ACC112 (cell line): ENCODE measurements at regions not wholly inside any gene's neighbourhood (a gene's known extent, or its start where the extent isn't known, plus 50 kb on each side); places are given as distances from the start of the nearest gene placed in this dataset.

ENCODE experiments used
- H2AFZ ChIP-seq: fragments of 200-600 bp; sonication (generic); one replicate; pipeline ENCODE4 v1.6.0; 2017; ENCODE audit warnings: antibody characterized with exemption, low read length; ENCODE audit not compliant: unreplicated experiment
- H3K27ac ChIP-seq: fragments of 200-600 bp; sonication (generic); 2 replicates; pipeline ENCODE4 v1.5.1; 2014; ENCODE audit warnings: low read depth, mild to moderate bottlenecking, antibody characterized with exemption, low read length, moderate library complexity
- H3K27me3 ChIP-seq: fragments of 200-600 bp; sonication (generic); 2 replicates; pipeline ENCODE4 v1.6.1; 2014; ENCODE audit warnings: mild to moderate bottlenecking, antibody characterized with exemption, low read length, moderate library complexity, mixed read lengths; ENCODE audit not compliant: insufficient read depth
- H3K36me3 ChIP-seq: fragments of 200-600 bp; sonication (generic); 2 replicates; pipeline ENCODE4 v1.6.1; 2016; ENCODE audit warnings: mild to moderate bottlenecking, antibody characterized with exemption, low read length, moderate library complexity, mixed read lengths; ENCODE audit not compliant: insufficient read depth
- H3K4me1 ChIP-seq: fragments of 200-600 bp; sonication (generic); one replicate; pipeline ENCODE4 v1.6.1; 2016; ENCODE audit warnings: low read length, mixed read lengths; ENCODE audit not compliant: insufficient read depth, unreplicated experiment, control insufficient read depth
- H3K4me3 ChIP-seq: fragments of 200-600 bp; sonication (generic); 2 replicates; pipeline ENCODE4 v1.5.1; 2014; ENCODE audit warnings: mild to moderate bottlenecking, low read depth, low read length
- H3K79me2 ChIP-seq: fragments of 200-600 bp; sonication (generic); one replicate; pipeline ENCODE4 v1.6.0; 2016; ENCODE audit warnings: low read length; ENCODE audit not compliant: control insufficient read depth, unreplicated experiment, insufficient read depth

- Histone ChIP-seq H3K27me3 (peaks cover 21% of the 10 kb centered on the region; the same call in 1 of the 2 replicates), H3K4me3 (no peak overlapping the region), H3K79me2 (no peaks in the 10 kb centered on the region), H2AFZ (no peak overlapping the region), H3K36me3 (no peaks in the 10 kb centered on the region), H3K4me1 (no peaks in the 10 kb centered on the region), H3K27ac (no peak overlapping the region)
Measured at GRCh38 chr6:132972971-132973370, 158.6 kb downstream of the RPS12 start.

- Histone ChIP-seq H2AFZ (no peak overlapping the region), H3K79me2 (no peaks in the 10 kb centered on the region), H3K4me1 (no peaks in the 10 kb centered on the region), H3K36me3 (no peaks in the 10 kb centered on the region), H3K27ac (no peak overlapping the region), H3K4me3 (no peak overlapping the region), H3K27me3 (peaks cover 21% of the 10 kb centered on the region; the same call in 1 of the 2 replicates)
Measured at GRCh38 chr6:132973514-132973993, 159.2 kb downstream of the RPS12 start.

GRCh38 chr6:132974122-132974521 lies 159.8 kb downstream of the RPS12 start:
- peaks cover 24% of the 10 kb centered on the region; the same call in 1 of the 2 replicates for H3K27me3 ChIP-seq
- no peaks in the 10 kb centered on the region for H3K36me3 ChIP-seq
- H3K4me1 ChIP-seq, result no peaks in the 10 kb centered on the region
- H2AFZ ChIP-seq, result no peak overlapping the region
- H3K79me2 ChIP-seq, result no peaks in the 10 kb centered on the region
- H3K27ac ChIP-seq, result no peak overlapping the region
- H3K4me3 ChIP-seq, result no peak overlapping the region

GRCh38 chr6:132977413-132977812 lies 163.0 kb downstream of the RPS12 start:
- H3K4me1 ChIP-seq, result no peaks in the 10 kb centered on the region
- no peak overlapping the region for H2AFZ ChIP-seq
- H3K79me2 ChIP-seq, result no peaks in the 10 kb centered on the region
- peaks cover 30% of the 10 kb centered on the region; the same call in 1 of the 2 replicates for H3K27me3 ChIP-seq
- no peak overlapping the region for H3K27ac ChIP-seq
- H3K4me3 ChIP-seq, result no peak overlapping the region
- no peaks in the 10 kb centered on the region for H3K36me3 ChIP-seq

GRCh38 chr6:132978685-132979084 lies 164.3 kb downstream of the RPS12 start:
- Histone ChIP-seq H3K27ac (no peak overlapping the region), H3K4me3 (no peak overlapping the region), H3K79me2 (no peaks in the 10 kb centered on the region), H3K4me1 (no peaks in the 10 kb centered on the region), H2AFZ (no peak overlapping the region), H3K27me3 (peaks cover 30% of the 10 kb centered on the region; the same call in 1 of the 2 replicates), H3K36me3 (no peaks in the 10 kb centered on the region)

GRCh38 chr6:132993738-132994137 lies 179.4 kb downstream of the RPS12 start:
- H3K79me2 ChIP-seq, result no peaks in the 10 kb centered on the region
- H3K4me1 ChIP-seq, result no peaks in the 10 kb centered on the region
- no peaks in the 10 kb centered on the region for H3K36me3 ChIP-seq
- H3K27me3 ChIP-seq, result peaks cover 18% of the 10 kb centered on the region
- H2AFZ ChIP-seq, result no peak overlapping the region
- H3K27ac ChIP-seq, result no peak overlapping the region
- H3K4me3 ChIP-seq, result no peak overlapping the region

- Histone ChIP-seq H3K4me1 (no peaks in the 10 kb centered on the region), H3K79me2 (no peaks in the 10 kb centered on the region), H2AFZ (no peak overlapping the region), H3K27ac (no peak overlapping the region), H3K4me3 (no peak overlapping the region), H3K27me3 (peaks cover 23% of the 10 kb centered on the region), H3K36me3 (no peaks in the 10 kb centered on the region)
Measured at GRCh38 chr6:132995009-132995408, 180.6 kb downstream of the RPS12 start.

- Histone ChIP-seq H3K4me3 (no peak overlapping the region), H3K36me3 (no peaks in the 10 kb centered on the region), H3K27me3 (peaks cover 26% of the 10 kb centered on the region), H3K79me2 (no peaks in the 10 kb centered on the region), H3K27ac (no peak overlapping the region), H2AFZ (no peak overlapping the region), H3K4me1 (no peaks in the 10 kb centered on the region)
Measured at GRCh38 chr6:132995432-132995831, 181.1 kb downstream of the RPS12 start.

GRCh38 chr6:132998418-132998817 lies 184.0 kb downstream of the RPS12 start:
- H2AFZ ChIP-seq, result no peak overlapping the region
- no peaks in the 10 kb centered on the region for H3K4me1 ChIP-seq
- H3K79me2 ChIP-seq, result no peaks in the 10 kb centered on the region
- peaks cover 31% of the 10 kb centered on the region for H3K27me3 ChIP-seq
- no peak overlapping the region for H3K27ac ChIP-seq
- H3K4me3 ChIP-seq, result no peak overlapping the region
- H3K36me3 ChIP-seq, result no peaks in the 10 kb centered on the region

GRCh38 chr6:133001040-133001565 lies 186.7 kb downstream of the RPS12 start:
- H3K36me3 ChIP-seq, result no peaks in the 10 kb centered on the region
- no peak overlapping the region for H3K27ac ChIP-seq
- no peaks in the 10 kb centered on the region for H3K79me2 ChIP-seq
- no peak overlapping the region for H2AFZ ChIP-seq
- H3K4me1 ChIP-seq, result no peaks in the 10 kb centered on the region
- H3K27me3 ChIP-seq, result peaks cover 35% of the 10 kb centered on the region
- H3K4me3 ChIP-seq, result no peak overlapping the region

GRCh38 chr6:133004304-133004884 lies 190.0 kb downstream of the RPS12 start:
- no peaks in the 10 kb centered on the region for H3K4me1 ChIP-seq
- H2AFZ ChIP-seq, result no peak overlapping the region
- H3K79me2 ChIP-seq, result no peaks in the 10 kb centered on the region
- no peak overlapping the region for H3K27ac ChIP-seq
- no peak overlapping the region for H3K4me3 ChIP-seq
- peaks cover 19% of the 10 kb centered on the region for H3K27me3 ChIP-seq
- H3K36me3 ChIP-seq, result no peaks in the 10 kb centered on the region
